Testis (tissue), 2 donors: ENCODE measurements at regions not wholly inside any gene's neighbourhood (a gene's known extent, or its start where the extent isn't known, plus 50 kb on each side); places are given as distances from the start of the nearest gene placed in this dataset.

Experiments
- POLR2A ChIP-seq: fragments of 450-650 bp; IDR thresholded peaks from one replicate; pipeline ENCODE4 v1.6.1; 2017; ENCODE audit warnings: antibody characterized with exemption, mild to moderate bottlenecking, moderate library complexity
- TF ChIP-seq, protein P1 (sequence below), 3 experiments: fragments of 450-650 bp in 2 of 3; fragments of 200-600 bp in 1 of 3; sonication (generic) in 1 of 3; IDR thresholded peaks; one replicate each; pipeline ENCODE4 v1.5.1; 2016 to 2019; ENCODE audit warnings: antibody characterized with exemption in 3 of 3, mild to moderate bottlenecking in 2 of 3, moderate library complexity in 1 of 3

DNA sequence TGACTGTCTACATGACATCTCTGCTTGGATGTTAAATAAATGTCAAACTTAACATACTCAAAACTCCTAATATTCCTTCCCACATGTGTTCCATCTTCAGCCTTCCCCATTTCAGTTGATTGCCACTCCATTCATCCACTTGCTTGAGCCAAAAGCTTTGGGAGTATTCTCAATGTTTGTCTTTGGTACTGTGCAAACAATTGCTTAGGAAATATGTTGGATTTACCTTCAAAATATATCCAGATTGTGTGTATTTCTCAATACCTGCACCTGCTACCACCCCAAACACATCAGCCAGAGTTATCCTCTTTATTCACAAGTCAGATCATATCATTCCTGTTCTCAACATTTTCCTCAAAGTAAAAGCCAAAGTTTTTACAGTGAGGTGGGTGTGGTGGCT lies 350.3 kb upstream of the FAM98A start:
- TF ChIP-seq, protein P1, sequence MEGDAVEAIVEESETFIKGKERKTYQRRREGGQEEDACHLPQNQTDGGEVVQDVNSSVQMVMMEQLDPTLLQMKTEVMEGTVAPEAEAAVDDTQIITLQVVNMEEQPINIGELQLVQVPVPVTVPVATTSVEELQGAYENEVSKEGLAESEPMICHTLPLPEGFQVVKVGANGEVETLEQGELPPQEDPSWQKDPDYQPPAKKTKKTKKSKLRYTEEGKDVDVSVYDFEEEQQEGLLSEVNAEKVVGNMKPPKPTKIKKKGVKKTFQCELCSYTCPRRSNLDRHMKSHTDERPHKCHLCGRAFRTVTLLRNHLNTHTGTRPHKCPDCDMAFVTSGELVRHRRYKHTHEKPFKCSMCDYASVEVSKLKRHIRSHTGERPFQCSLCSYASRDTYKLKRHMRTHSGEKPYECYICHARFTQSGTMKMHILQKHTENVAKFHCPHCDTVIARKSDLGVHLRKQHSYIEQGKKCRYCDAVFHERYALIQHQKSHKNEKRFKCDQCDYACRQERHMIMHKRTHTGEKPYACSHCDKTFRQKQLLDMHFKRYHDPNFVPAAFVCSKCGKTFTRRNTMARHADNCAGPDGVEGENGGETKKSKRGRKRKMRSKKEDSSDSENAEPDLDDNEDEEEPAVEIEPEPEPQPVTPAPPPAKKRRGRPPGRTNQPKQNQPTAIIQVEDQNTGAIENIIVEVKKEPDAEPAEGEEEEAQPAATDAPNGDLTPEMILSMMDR (IDR thresholded peaks at IDR 0.05): no peak
- no peak for TF ChIP-seq POLR2A
